Keratinocyte (primary cell): ENCODE measurements at regions not wholly inside any gene's neighbourhood (a gene's known extent, or its start where the extent isn't known, plus 50 kb on each side); places are given as distances from the start of the nearest gene placed in this dataset.

Source experiments
- DNase-seq: peaks from one replicate; pipeline ENCODE4 v3.0.0-alpha.2; 2011; ENCODE audit warnings: low read depth, missing footprints, low spot score
- FAIRE-seq: peaks from 2 replicates; lab custom pipeline; 2011; peaks lifted over from hg19 to GRCh38; lab: Jason Lieb, UNC
- H2AFZ ChIP-seq: 2 replicates; pipeline ENCODE4 v1.6.0; 2012; ENCODE audit warnings: low read length, control low read depth, inconsistent platforms; ENCODE audit not compliant: control insufficient read depth
- H3K27ac ChIP-seq: 2 replicates; pipeline ENCODE4 v1.5.1; 2011; ENCODE audit warnings: low read length; ENCODE audit not compliant: control insufficient read depth, insufficient read depth
- H3K27me3 ChIP-seq: 3 replicates; pipeline ENCODE4 v1.6.0; 2011; ENCODE audit warnings: low read length; ENCODE audit not compliant: control insufficient read depth, insufficient read depth; ENCODE audit errors: extremely low read depth
- H3K36me3 ChIP-seq, 2 experiments: 2 replicates in 1 of 2; 3 replicates in 1 of 2; pipeline ENCODE4 v1.5.1; 2011; ENCODE audit warnings: low read length in 2 of 2, mild to moderate bottlenecking in 1 of 2; ENCODE audit not compliant: control insufficient read depth in 2 of 2, insufficient read depth in 2 of 2; ENCODE audit errors: extremely low read depth in 1 of 2
- H3K4me1 ChIP-seq: 3 replicates; pipeline ENCODE4 v1.5.1; 2011; ENCODE audit warnings: low read length; ENCODE audit not compliant: control insufficient read depth, insufficient read depth; ENCODE audit errors: extremely low read depth
- H3K4me2 ChIP-seq: 3 replicates; pipeline ENCODE4 v1.6.0; 2011; ENCODE audit warnings: low read depth, low read length; ENCODE audit not compliant: control insufficient read depth, insufficient read depth; ENCODE audit errors: extremely low read depth
- H3K4me3 ChIP-seq, 3 experiments: fragments of 200-600 bp in 1 of 3; sonication (generic) in 1 of 3; 2 replicates in 2 of 3; 3 replicates in 1 of 3; pipeline ENCODE4 v1.5.1; 2011 to 2016; ENCODE audit warnings: low read length in 3 of 3, mild to moderate bottlenecking in 3 of 3, control low read depth in 2 of 3, inconsistent platforms in 1 of 3, low read depth in 1 of 3, mixed read lengths in 1 of 3, mixed run types in 1 of 3, moderate library complexity in 1 of 3; ENCODE audit not compliant: control insufficient read depth in 2 of 3, insufficient read depth in 2 of 3; ENCODE audit errors: extremely low read depth in 1 of 3
- H3K79me2 ChIP-seq: 2 replicates; pipeline ENCODE4 v1.6.0; 2012; ENCODE audit warnings: low read length; ENCODE audit not compliant: control insufficient read depth, insufficient read depth
- H3K9ac ChIP-seq: 3 replicates; pipeline ENCODE4 v1.6.0; 2011; ENCODE audit warnings: low read length; ENCODE audit not compliant: control insufficient read depth, insufficient read depth; ENCODE audit errors: extremely low read depth
- H3K9me1 ChIP-seq: 3 replicates; pipeline ENCODE4 v1.6.0; 2011; ENCODE audit warnings: low read length; ENCODE audit not compliant: control insufficient read depth, insufficient read depth; ENCODE audit errors: extremely low read depth
- H3K9me3 ChIP-seq: 2 replicates; pipeline ENCODE4 v1.5.1; 2012; ENCODE audit warnings: low read depth, low read length; ENCODE audit not compliant: control insufficient read depth
- H4K20me1 ChIP-seq: 3 replicates; pipeline ENCODE4 v1.6.0; 2011; ENCODE audit warnings: low read length; ENCODE audit not compliant: control insufficient read depth, insufficient read depth; ENCODE audit errors: extremely low read depth
- CTCF ChIP-seq, 3 experiments: IDR thresholded peaks in 1 of 3; conservative IDR thresholded peaks in 1 of 3; optimal IDR thresholded peaks in 1 of 3; 2 replicates in 2 of 3; 3 replicates in 1 of 3; pipeline versions ENCODE3 to v1.5.1; 2011; ENCODE audit warnings: low read length in 3 of 3, mild to moderate bottlenecking in 3 of 3, moderate library complexity in 2 of 3, control low read depth in 1 of 3, inconsistent platforms in 1 of 3; ENCODE audit not compliant: insufficient read depth in 2 of 3; ENCODE audit errors: extremely low read depth in 1 of 3
- EZH2 ChIP-seq: IDR thresholded peaks from one replicate; pipeline ENCODE4 v1.6.1; 2012; ENCODE audit warnings: inconsistent platforms, mild to moderate bottlenecking, low read length, moderate library complexity
- dilution Hi-C: fragments of 300-500 bp; cut with MboI; formaldehyde crosslinking; loops from one replicate; pipeline ENCODE4 v1.7.0; 2020; ENCODE audit warnings: low sequenced_read_pairs; ENCODE audit not compliant: extremely low pct_ligation_motif_present

- Histone ChIP-seq H3K9me1 (no peaks in the 10 kb centered on the region), H3K4me1 (no peaks in the 10 kb centered on the region), H4K20me1 (no peaks in the 10 kb centered on the region), H3K9me3 (no peaks in the 10 kb centered on the region), H3K4me2 (no peak overlapping the region), H3K9ac (no peak overlapping the region), H3K79me2 (no peaks in the 10 kb centered on the region), H2AFZ (no peak overlapping the region), H3K4me3 (no peak overlapping the region), H3K27me3 (no peaks in the 10 kb centered on the region), H3K27ac (no peak overlapping the region), H3K36me3 (no peaks in the 10 kb centered on the region)
- dilution Hi-C loops, result no loop called here
- DNase-seq (no peak), FAIRE-seq (no peak)
- TF ChIP-seq EZH2, result no peak
- no peak for TF ChIP-seq CTCF (optimal IDR thresholded peaks at IDR 0.05 in 1 of 3, IDR thresholded peaks at IDR 0.05 in 1 of 3, conservative IDR thresholded peaks at IDR 0.05 in 1 of 3; ENCODE audit: extremely low read depth in 1 of 3, insufficient read depth in 2 of 3, low read length in 3 of 3)
Observed at GRCh38 chr9:102253099-102253498, 514.7 kb upstream of the GRIN3A start.

- dilution Hi-C loops, result no loop called here
- FAIRE-seq, result no peak
Observed at GRCh38 chr9:102244916-102245315, 506.5 kb upstream of the GRIN3A start.

More at GRCh38 chr9:102244916-102245315, 506.5 kb upstream of the GRIN3A start:
- TF ChIP-seq CTCF (optimal IDR thresholded peaks at IDR 0.05 in 1 of 3, IDR thresholded peaks at IDR 0.05 in 1 of 3, conservative IDR thresholded peaks at IDR 0.05 in 1 of 3; ENCODE audit: extremely low read depth in 1 of 3, insufficient read depth in 2 of 3, low read length in 3 of 3) (no peak), EZH2 (no peak)
- DNase-seq, result no peak
- Histone ChIP-seq H3K9me3 (no peaks in the 10 kb centered on the region), H4K20me1 (no peaks in the 10 kb centered on the region), H3K9me1 (no peaks in the 10 kb centered on the region), H3K79me2 (no peaks in the 10 kb centered on the region), H3K4me3 (no peak overlapping the region), H3K9ac (no peak overlapping the region), H3K4me2 (no peak overlapping the region), H3K27me3 (no peaks in the 10 kb centered on the region), H3K36me3 (no peaks in the 10 kb centered on the region), H3K4me1 (no peaks in the 10 kb centered on the region), H3K27ac (no peak overlapping the region), H2AFZ (no peak overlapping the region)
